G401 (cell line): ENCODE measurements at regions not wholly inside any gene's neighbourhood (a gene's known extent, or its start where the extent isn't known, plus 50 kb on each side); places are given as distances from the start of the nearest gene placed in this dataset.
"Not testable (repeated sequence)": the region's sequence is repeated elsewhere in the genome, so short reads cannot be mapped to it uniquely, and the experiment has no call there.

ENCODE experiments used
- DNase-seq: peaks from one replicate; pipeline ENCODE4 v3.0.0-alpha.2; 2015; ENCODE audit warnings: low spot score
- in situ Hi-C: cut with HindIII; loops from 2 replicates; pipeline ENCODE4 v1.10.0; 2016; ENCODE audit warnings: low sequenced_read_pairs, mixed read lengths

GRCh38 chr1:65525266-65526048 lies 105.0 kb downstream of the LEPR start:
- no peak for DNase-seq
- in situ Hi-C loops = no loop called here

DNA sequence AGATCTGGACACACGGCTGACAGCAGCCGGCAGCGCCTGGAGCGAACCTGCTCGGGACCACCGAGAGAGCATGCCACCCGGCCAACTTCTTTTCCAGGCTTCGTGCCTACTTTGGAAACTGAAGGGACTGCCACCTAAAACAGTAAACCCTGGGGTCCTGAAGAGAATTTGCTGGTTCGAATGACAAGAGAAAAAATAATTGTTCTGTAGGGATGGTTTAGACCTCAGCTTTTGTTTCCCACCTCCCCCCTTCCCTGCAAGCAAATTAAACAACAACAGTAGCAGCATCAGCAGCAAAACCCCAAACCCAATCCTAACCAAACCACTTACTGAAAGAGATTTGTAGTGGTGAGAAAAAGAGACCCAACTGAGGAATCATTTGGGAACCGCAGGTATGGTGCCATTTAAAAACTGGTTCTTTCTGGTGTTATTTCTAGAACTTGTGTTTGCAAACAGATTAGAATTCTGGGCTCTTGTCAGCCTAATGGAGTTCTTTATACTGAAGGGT lies 105.6 kb downstream of the LEPR start:
- DNase-seq = no peak
- in situ Hi-C loops = no loop called here

GRCh38 chr1:65527190-65527589 lies 106.7 kb downstream of the LEPR start:
- DNase-seq = peak; percentile 3
- in situ Hi-C loops = no loop called here

DNA sequence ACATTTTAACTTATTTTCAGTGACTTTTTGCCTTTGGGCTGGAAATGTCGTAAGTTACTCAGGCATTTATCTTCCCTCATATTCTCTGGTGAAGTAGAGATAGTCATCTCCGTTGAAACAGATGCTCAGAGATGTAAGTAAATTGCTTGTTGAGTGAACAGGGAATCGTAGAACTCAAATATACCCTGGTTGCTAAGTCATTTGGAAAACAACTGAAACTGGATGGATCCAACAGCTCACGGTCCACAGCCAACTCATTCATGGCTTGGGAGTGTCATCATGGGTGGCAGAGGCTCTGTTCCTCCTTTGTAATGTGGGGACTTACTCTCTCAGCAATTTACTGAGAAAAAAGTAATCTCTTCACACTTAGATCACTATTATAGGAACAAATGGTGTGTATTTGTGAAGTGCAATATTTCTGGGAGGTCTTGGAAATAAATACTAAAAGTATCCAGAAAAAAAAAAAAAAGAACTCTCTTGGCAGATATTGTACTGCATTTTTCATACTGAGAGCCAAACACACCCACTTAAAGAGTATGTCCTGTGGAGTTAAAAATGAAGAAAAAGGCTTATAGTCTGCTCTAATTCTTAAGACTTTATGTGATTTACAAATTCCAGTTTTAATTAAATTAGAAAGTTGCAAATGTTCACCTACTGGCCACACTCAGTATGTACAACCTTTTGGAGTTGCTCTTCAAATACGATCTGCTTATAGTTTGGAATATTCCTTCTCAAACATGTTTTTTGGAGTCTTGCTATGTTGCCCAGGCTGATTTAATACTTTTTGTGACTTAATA lies 107.4 kb downstream of the LEPR start:
- no peak for DNase-seq
- in situ Hi-C loops = no loop called here

DNA sequence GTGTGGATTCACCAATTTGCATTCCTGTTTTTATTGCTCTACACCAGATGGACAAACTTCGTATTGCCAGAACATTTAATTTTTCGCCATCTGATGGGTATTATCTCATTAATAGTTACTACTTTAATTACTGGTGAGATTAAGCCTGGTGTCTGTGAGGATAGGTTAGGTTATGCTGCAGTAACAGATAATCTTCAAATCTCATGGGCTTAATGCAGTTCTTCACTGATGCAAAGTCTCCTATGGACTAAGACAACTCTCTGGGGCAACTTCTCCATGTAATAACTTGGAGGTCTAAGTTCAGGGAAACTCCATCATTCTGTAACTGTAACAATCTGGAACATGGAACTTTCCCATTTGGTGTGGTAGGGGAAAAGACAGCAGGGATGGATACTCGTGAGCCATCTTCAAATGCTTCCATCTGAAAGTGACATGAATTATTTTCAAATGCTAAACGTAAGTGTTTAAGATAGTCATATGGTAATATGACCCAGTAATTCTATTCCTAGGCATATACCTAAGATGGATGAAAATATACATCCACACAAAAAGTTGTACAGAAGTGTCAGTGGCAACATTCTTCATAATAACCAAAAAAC lies 111.6 kb downstream of the LEPR start:
- in situ Hi-C loops = no loop called here
- DNase-seq = no peak

- no peak for DNase-seq
- in situ Hi-C loops = no loop called here
Measured at GRCh38 chr1:65535981-65536380, 115.5 kb downstream of the LEPR start.

DNA sequence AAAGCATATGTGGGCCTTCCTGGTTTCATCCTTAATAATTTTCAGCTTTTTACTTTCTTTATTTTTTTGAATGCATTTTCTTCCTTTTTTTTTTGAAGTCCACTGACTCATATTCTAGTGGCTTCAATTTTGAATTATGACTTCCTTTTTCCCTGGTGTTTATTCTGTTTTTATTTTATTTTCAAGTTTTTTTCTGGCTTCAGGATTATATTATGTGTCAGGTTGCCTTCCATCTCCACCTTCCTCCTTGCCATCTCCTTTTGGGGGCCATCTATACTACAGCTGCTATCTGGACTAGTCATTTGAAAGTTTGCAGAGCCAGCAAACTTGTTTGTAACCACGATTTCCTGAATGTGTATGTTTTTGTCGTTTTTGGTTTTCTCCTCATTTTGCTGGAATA lies 117.6 kb downstream of the LEPR start:
- in situ Hi-C loops = no loop called here
- no peak for DNase-seq

DNA sequence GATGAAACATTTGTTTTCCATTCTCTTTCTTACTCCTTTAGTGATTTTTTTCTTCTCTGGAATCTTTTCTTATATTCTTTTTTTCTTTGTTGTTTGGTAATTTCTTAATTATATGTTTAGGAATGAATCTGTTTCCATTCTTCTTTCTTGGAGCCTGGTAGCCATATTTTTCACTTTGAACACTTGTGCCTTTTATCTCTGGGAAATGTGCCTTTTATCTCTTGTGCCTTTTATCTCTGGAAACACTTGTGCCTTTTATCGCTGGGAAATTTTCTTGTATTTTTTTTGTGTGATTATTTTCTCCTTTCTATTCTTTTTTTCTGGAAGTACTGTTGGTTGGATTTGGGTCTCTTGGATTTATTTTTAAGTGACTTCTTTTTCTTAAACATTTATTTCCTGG lies 118.2 kb downstream of the LEPR start:
- no peak for DNase-seq
- in situ Hi-C loops = no loop called here

- DNase-seq = no peak
- in situ Hi-C loops = no loop called here
Measured at GRCh38 chr1:65539266-65540131, 119.0 kb downstream of the LEPR start.

DNA sequence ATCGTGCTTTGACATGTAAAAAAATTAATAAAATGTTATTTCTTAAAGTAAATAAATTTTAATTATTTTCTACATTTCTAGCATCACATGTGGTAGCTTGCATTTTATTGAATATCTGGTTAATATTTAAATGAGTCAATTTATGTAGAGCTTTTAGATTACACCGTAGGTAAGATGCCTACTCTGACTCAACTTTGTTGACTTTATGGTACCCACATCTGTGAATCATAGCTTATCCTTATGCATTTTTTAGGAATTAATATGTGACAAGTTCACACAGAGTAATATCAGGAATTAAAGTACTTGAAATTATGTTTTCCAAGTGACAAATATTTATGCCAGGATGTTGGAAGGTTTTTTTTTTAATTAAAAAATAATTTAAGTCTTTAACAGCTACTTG lies 120.7 kb downstream of the LEPR start:
- in situ Hi-C loops = no loop called here
- DNase-seq = no peak

DNA sequence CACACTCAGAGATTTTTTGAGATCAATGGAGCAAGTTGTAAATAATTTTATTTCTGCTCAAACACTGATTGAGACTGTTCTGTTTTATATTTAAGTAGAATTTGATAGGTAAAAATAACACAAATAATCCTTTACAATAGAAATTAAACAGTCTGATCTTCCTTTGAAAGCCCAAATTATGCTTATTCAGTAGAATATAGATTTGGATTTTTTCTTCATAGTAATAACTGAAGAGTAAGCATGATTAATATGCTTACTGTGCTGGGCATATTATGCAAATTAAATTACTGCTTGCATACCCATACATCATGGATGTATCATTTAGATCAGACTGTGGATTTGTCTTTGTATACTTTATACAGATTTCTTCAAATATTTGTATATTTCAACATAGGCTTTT lies 121.4 kb downstream of the LEPR start:
- no peak for DNase-seq
- in situ Hi-C loops = no loop called here

DNA sequence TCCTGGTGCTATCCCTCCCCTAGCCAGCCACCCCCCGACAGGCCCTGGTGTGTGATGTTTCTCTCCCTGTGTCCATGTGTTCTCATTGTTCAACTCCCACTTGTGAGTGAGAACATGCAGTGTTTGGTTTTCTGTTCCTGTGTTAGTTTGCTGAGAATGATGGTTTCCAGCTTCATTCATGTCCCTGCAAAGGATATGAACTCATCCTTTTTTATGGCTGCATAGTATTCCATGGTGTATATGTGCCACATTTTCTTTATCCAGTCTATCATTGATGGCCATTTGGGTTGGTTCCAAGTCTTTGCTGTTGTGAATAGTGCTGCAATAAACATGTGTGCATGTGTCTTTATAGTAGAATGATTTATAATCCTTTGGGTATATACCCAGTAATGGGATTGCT lies 122.1 kb downstream of the LEPR start:
- in situ Hi-C loops, DNase-seq: not testable (repeated sequence)

DNA sequence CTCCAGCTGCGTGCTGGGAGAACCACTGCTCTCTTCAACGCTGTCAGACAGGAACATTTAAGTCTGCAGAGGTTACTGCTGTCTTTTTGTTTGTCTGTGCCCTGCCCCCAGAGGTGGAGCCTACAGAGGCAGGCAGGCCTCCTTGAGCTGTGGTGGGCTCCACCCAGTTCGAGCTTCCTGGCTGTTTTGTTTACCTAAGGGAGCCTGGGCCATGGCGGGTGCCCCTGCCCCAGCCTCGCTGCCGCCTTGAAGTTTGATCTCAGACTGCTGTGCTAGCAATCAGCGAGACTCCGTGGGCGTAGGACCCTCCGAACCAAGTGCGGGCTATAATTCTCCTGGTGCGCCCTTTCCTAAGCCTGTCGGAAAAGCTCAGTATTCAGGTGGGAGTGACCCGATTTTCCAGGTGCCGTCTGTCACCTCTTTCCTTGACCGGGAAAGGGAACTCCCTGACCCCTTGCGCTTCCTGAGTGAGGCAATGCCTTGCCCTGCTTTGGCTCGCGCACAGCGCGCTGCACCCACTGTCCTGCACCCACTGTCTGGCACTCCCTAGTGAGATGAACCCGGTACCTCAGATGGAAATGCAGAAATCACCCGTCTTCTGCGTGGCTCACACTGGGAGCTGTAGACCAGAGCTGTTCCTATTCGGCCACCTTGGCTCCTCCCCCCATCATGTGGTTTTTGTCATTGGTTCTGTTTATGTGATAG lies 130.0 kb downstream of the LEPR start:
- DNase-seq, in situ Hi-C loops: not testable (repeated sequence)

DNA sequence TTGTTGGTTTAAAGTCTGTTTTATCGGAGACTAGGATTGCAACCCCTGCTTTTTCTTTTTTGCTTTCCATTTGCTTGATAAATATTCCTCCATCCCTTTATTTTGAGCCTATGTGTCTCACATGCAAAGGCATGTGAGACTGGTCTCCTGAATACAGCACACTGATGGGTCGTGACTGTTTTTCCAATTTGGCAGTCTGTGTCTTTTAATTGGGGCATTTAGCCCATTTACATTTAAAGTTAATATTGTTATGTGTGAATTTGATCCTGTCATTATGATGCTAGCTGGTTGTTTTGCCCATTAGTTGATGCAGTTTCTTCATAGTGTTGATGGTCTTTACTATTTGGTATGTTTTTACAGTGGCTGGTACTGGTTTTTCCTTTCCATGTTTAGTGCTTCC lies 132.0 kb downstream of the LEPR start:
- in situ Hi-C loops, DNase-seq: not testable (repeated sequence)

DNA sequence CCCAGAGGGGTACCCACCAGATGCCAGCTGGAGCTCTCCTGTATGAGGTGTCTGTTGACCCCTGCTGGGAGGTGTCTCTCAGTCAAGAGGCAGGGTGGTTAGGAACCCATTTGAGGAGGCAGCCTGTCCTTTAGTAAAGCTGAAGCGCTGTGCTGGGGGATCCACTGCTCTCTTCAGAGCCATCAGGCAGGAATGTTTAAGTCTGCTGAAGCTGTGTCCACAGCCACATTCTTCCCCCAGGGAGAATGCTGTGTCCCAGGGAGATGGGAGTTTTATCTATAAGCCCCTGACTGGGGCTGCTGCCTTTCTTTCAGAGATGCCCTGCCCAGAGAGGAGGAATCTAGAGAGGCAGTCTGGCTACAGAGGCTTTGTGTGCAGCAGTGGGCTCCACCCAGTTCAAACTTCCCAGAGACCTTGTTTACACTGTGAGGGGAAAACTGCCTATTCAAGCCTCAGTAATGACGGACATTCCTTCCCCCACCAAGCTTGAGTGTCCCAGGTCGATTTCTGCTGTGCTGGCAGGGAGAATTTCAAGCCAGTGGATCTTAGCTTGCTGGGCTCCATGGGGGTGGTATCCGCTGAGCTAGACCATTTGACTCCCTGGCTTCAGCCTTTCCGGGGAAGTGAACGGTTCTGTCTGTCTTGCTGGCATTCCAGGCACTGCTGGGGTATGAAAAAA lies 133.8 kb downstream of the LEPR start:
- in situ Hi-C loops, DNase-seq: not testable (repeated sequence)

DNA sequence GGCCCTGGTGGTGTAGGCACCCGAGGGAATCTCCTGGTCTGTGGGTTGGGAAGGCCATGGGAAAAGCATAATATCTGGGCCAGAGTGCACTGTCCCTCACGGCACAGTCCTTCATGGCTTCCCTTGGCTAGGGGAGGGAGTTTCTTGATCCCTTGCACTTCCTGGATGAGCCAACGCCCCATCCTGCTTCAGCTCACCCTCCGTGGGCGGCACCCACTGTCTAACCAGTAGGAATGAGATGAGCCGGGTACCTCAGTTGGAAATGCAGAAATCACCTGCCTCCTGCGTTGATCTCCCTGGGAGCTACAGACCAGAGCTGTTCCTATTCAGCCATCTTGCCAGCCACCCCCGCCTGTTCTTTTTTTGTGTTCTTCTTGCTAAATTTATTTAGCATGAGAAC lies 134.4 kb downstream of the LEPR start:
- no peak for DNase-seq
- in situ Hi-C loops = no loop called here

DNA sequence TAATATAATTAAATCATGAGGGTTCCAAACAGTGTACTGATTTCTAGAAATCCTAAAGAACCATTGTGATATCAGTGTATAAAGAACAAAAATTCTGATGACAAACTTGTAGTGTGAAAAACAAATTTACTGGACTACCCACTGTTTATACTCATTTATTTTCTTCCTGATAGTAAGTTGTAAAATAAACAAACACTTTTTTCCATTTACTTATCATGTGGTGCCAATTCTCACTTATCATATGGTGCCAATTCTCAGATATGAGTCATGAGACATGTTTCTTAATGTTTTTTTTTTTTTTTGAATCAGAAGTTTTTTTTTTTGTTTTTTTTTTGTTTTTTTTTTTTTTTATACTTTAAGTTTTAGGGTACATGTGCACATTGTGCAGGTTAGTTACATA lies 137.7 kb downstream of the LEPR start:
- no peak for DNase-seq
- in situ Hi-C loops = no loop called here

GRCh38 chr1:65564493-65564892 lies 144.0 kb downstream of the LEPR start:
- in situ Hi-C loops = no loop called here
- DNase-seq = no peak
